ENCODE measurements at regions not wholly inside any gene's neighbourhood (a gene's known extent, or its start where the extent isn't known, plus 50 kb on each side); places are given as distances from the start of the nearest gene placed in this dataset.

GRCh38 chr6:22621701-22622100 lies 52.3 kb downstream of the HDGFL1 start:
- Histone ChIP-seq H3K4me1 (no peaks in the 10 kb centered on the region), H3K4me3 (replicated peaks in 1 of 3) (no peak overlapping the region), H3K27ac (no peak overlapping the region), H3K27me3 (no peaks in the 10 kb centered on the region), H3K36me3 (no peaks in the 10 kb centered on the region), H3K9me3 (no peaks in the 10 kb centered on the region)
- intact Hi-C loops (cut with DNase I): no loop called here
- TF ChIP-seq, protein P1, sequence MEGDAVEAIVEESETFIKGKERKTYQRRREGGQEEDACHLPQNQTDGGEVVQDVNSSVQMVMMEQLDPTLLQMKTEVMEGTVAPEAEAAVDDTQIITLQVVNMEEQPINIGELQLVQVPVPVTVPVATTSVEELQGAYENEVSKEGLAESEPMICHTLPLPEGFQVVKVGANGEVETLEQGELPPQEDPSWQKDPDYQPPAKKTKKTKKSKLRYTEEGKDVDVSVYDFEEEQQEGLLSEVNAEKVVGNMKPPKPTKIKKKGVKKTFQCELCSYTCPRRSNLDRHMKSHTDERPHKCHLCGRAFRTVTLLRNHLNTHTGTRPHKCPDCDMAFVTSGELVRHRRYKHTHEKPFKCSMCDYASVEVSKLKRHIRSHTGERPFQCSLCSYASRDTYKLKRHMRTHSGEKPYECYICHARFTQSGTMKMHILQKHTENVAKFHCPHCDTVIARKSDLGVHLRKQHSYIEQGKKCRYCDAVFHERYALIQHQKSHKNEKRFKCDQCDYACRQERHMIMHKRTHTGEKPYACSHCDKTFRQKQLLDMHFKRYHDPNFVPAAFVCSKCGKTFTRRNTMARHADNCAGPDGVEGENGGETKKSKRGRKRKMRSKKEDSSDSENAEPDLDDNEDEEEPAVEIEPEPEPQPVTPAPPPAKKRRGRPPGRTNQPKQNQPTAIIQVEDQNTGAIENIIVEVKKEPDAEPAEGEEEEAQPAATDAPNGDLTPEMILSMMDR (IDR thresholded peaks at IDR 0.05): no peak
- no peak for TF ChIP-seq POLR2A (IDR thresholded peaks at IDR 0.05)
- DNase-seq: no peak

GRCh38 chr6:22622351-22622750 lies 53.0 kb downstream of the HDGFL1 start:
- DNase-seq: no peak
- Histone ChIP-seq H3K4me1 (no peaks in the 10 kb centered on the region), H3K9me3 (no peaks in the 10 kb centered on the region), H3K4me3 (replicated peaks in 1 of 3) (no peak overlapping the region), H3K27me3 (no peaks in the 10 kb centered on the region), H3K27ac (no peak overlapping the region), H3K36me3 (no peaks in the 10 kb centered on the region)
- intact Hi-C loops (cut with DNase I): no loop called here
- no peak for TF ChIP-seq POLR2A (IDR thresholded peaks at IDR 0.05)
- TF ChIP-seq, protein P1 (IDR thresholded peaks at IDR 0.05): no peak

- intact Hi-C loops (cut with DNase I): no loop called here
- H3K36me3 ChIP-seq: no peaks in the 10 kb centered on the region
- H3K9me3 ChIP-seq: no peaks in the 10 kb centered on the region
- TF ChIP-seq, protein P1 (IDR thresholded peaks at IDR 0.05): no peak
- WGBS, 2 donors: 88 to 94% methylated on average over 3 of the region's 3 CpGs
- no peak overlapping the region for H3K27ac ChIP-seq
- H3K4me3 ChIP-seq (replicated peaks in 1 of 3): no peak overlapping the region
- no peaks in the 10 kb centered on the region for H3K27me3 ChIP-seq
- no peaks in the 10 kb centered on the region for H3K4me1 ChIP-seq
- DNase-seq: no peak
Measured at GRCh38 chr6:22622813-22623212, 53.4 kb downstream of the HDGFL1 start.

DNA sequence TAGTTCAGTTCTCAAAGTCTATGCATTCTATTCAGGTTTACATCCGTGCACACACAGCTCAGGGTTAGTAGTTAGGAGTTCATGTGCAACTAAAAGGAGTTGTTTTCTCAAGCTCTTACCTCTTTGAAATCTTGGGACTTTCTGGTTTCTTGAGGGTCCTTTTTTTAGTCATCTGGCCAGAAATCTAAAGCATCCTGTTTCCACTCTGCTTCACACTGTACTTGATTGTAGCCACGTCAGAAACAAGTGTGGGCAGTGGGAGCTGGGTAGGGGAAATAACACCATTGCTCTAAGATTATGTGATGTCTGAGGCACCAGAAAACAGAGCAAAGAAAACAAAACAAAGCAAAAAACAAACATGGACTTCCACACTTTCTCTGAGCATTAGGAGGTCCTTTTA lies 58.3 kb downstream of the HDGFL1 start:
- no peaks in the 10 kb centered on the region for H3K36me3 ChIP-seq
- intact Hi-C loops (cut with DNase I): no loop called here
- whole genome bisulfite sequencing, 2 donors: 48 to 49% methylated on average over 2 of the region's 2 CpGs

DNA sequence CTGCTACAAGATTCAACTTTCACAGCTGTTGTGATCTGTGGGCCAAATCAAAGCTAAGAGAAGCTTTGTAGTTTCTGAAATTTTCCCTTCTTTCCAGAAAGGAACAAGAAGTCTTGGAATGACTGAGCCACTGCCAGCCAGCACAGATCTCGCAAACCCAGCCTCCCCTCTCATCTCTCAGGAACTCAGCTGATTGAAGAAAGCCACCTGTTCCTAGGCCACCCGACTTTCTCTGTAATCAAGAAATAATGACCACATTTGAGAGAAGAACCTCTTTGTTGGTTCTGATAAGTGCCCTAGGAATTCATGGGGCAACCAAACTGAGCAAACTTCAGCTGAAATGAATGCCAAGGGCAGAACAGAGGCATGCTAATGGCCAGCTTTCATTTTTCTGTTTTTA lies 61.7 kb downstream of the HDGFL1 start:
- intact Hi-C loops (cut with DNase I): no loop called here
- no peaks in the 10 kb centered on the region for H3K27me3 ChIP-seq
- no peaks in the 10 kb centered on the region for H3K36me3 ChIP-seq
- H3K4me3 ChIP-seq (replicated peaks in 1 of 3): no peak overlapping the region
- DNase-seq: peak; percentile 39 to 44
- H3K4me1 ChIP-seq: peaks cover 0 to 5% of the 10 kb centered on the region in 2 donors
- 35 to 38% methylated on average over 2 of the region's 2 CpGs for WGBS, 2 donors
- H3K27ac ChIP-seq: peak overlapping the region in 2 of 3 donors; percentile 1 to 47
- TF ChIP-seq, protein P1 (IDR thresholded peaks at IDR 0.05): no peak
- no peak for TF ChIP-seq POLR2A (IDR thresholded peaks at IDR 0.05)
- H3K9me3 ChIP-seq: no peaks in the 10 kb centered on the region

More for the DNA sequence above, 58.3 kb downstream of the HDGFL1 start:
- Histone ChIP-seq H3K27ac (no peak overlapping the region), H3K4me1 (peaks cover 0 to 5% of the 10 kb centered on the region in 2 donors), H3K27me3 (no peaks in the 10 kb centered on the region), H3K4me3 (replicated peaks in 1 of 3) (no peak overlapping the region), H3K9me3 (no peaks in the 10 kb centered on the region)
- DNase-seq: no peak
- TF ChIP-seq POLR2A (IDR thresholded peaks at IDR 0.05): no peak
- TF ChIP-seq, protein P1 (IDR thresholded peaks at IDR 0.05): no peak

All from thyroid gland (tissue), 4 donors.